NB4 (cell line): ENCODE measurements at regions not wholly inside any gene's neighbourhood (a gene's known extent, or its start where the extent isn't known, plus 50 kb on each side); places are given as distances from the start of the nearest gene placed in this dataset.

Experiments used
- CTCF ChIP-seq: IDR thresholded peaks from one replicate; pipeline ENCODE4 v1.5.1; 2012; ENCODE audit warnings: low read depth, low read length
- MAX ChIP-seq: IDR thresholded peaks from 2 replicates; pipeline ENCODE4 v1.6.1; 2011; ENCODE audit warnings: low read depth, low read length
- MYC ChIP-seq: IDR thresholded peaks from 2 replicates; pipeline ENCODE4 v1.6.1; 2011; ENCODE audit warnings: low read depth, low read length
- POLR2A ChIP-seq: IDR thresholded peaks from 2 replicates; pipeline ENCODE4 v1.6.1; 2011; ENCODE audit warnings: mild to moderate bottlenecking; ENCODE audit not compliant: insufficient read length; ENCODE audit errors: extremely low read depth

GRCh38 chr5:116838011-116838536 is 263.5 kb upstream of the SEMA6A start:
- TF ChIP-seq CTCF: no peak
- no peak for TF ChIP-seq MYC
- no peak for TF ChIP-seq POLR2A
- TF ChIP-seq MAX: no peak
